ENCODE measurements at regions not wholly inside any gene's neighbourhood (a gene's known extent, or its start where the extent isn't known, plus 50 kb on each side); places are given as distances from the start of the nearest gene placed in this dataset.

- TF ChIP-seq CTCF (IDR thresholded peaks at IDR 0.05) = no peak
- TF ChIP-seq POLR2A (IDR thresholded peaks at IDR 0.05) = no peak
- no peak for TF ChIP-seq EP300 (IDR thresholded peaks at IDR 0.05)
Measured at GRCh38 chr2:9775999-9776712, 67.1 kb upstream of the TAF1B start.

Measured in stomach (tissue), 4 donors.